Esophagus (tissue), 2 donors: ENCODE measurements at regions not wholly inside any gene's neighbourhood (a gene's known extent, or its start where the extent isn't known, plus 50 kb on each side); places are given as distances from the start of the nearest gene placed in this dataset.

Experiments used
- H3K27ac ChIP-seq, 2 donors: one replicate each; pipeline ENCODE4 v1.5.1; 2013; ENCODE audit warnings: low read depth in 2 of 2, mild to moderate bottlenecking in 2 of 2, inconsistent platforms in 1 of 2, low read length in 1 of 2, moderate library complexity in 1 of 2
- H3K27me3 ChIP-seq, 2 donors: one replicate each; pipeline ENCODE4 v1.6.1; 2013; ENCODE audit warnings: low read length in 2 of 2, control low read depth in 1 of 2, mild to moderate bottlenecking in 1 of 2; ENCODE audit not compliant: insufficient read depth in 2 of 2, control insufficient read depth in 1 of 2
- H3K36me3 ChIP-seq, 2 donors: one replicate each; pipeline ENCODE4 v1.6.1; 2013; ENCODE audit warnings: low read length in 1 of 2; ENCODE audit not compliant: control insufficient read depth in 2 of 2, insufficient read depth in 2 of 2
- H3K4me1 ChIP-seq, 2 donors: one replicate each; pipeline ENCODE4 v1.6.1; 2013; ENCODE audit warnings: low read length in 1 of 2; ENCODE audit not compliant: control insufficient read depth in 2 of 2, insufficient read depth in 2 of 2
- H3K4me3 ChIP-seq, 2 donors: one replicate each; pipeline ENCODE4 v1.5.1; 2013; ENCODE audit warnings: low read length in 2 of 2, mild to moderate bottlenecking in 2 of 2, low read depth in 1 of 2, moderate library complexity in 1 of 2
- H3K9me3 ChIP-seq, 2 donors: one replicate each; pipeline ENCODE4 v1.6.1; 2013; ENCODE audit warnings: mild to moderate bottlenecking in 2 of 2, low read depth in 1 of 2, low read length in 1 of 2, moderate library complexity in 1 of 2; ENCODE audit not compliant: control insufficient read depth in 2 of 2, insufficient read depth in 1 of 2
- WGBS, 2 donors: extraction: QIAGEN DNeasy Blood & Tissue Kit; methylation state at CpG; one replicate each; pipeline ENCODE4 v1.1.7; 2013; 5-methylcytosine and 5-hydroxymethylcytosine counted together
- donor health status: healthy with polysubstance abuse.
- donor health status: Bipolar disorder and iron deficiency.

DNA sequence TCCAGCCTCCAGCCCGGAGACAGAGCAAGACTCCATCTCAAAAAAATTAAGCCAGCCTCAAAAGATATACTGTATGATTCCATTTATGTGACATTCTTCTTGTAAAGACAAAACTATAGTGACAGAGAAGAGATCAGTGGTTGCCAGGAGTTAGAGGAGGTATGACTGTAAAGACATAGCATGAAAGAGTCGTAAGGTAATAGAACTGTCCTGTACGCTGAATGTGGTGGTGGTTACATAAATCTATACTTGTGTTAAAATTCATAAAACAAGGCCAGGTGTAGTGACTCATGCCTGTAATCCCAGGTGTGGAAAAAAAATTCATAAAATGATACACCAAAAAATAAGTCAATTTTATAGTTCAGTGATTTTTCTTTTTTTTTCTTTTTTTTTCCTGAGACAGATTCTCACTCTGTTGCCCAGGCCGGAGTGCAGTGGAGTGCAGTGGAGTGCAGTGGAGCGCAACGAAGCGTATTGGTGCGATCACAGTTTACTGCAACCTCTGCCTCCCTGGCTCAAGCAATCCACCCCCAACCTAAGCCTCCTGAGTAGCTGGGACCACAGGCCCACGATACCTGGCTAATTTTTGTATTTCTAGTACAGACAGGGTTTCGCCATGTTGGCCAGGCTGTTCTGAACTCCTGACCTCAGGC, 84.9 kb upstream of the CXADR start:
- Histone ChIP-seq H3K36me3 (no peaks in the 10 kb centered on the region), H3K27ac (peak overlapping the region in 1 of 2 donors; percentile 31), H3K4me1 (no peaks in the 10 kb centered on the region), H3K9me3 (no peaks in the 10 kb centered on the region), H3K27me3 (no peaks in the 10 kb centered on the region), H3K4me3 (no peak overlapping the region)
- 57 to 70% methylated on average over 10 of the region's 10 CpGs for WGBS, 2 donors

DNA sequence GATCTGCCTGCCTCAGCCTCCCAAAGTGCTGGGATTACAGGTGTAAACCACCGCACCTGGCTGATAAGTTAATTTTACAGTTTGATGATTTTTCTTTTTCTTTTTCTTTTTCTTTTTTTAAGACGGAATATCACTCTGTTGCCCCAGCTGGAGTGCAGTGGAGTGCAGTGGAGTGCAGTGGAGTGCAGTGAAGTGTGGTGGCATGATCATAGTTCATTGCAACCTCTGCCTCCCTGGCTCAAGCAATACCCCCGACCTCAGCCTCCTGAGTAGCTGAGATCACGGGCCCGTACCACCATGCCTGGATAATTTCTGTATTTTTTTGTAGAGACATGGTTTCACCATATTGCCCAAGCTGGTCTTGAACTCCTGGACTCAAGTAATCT, 84.4 kb upstream of the CXADR start:
- WGBS, 2 donors: 84 to 86% methylated on average over 5 of the region's 5 CpGs
- H3K4me1 ChIP-seq: no peaks in the 10 kb centered on the region
- no peak overlapping the region for H3K4me3 ChIP-seq
- no peaks in the 10 kb centered on the region for H3K36me3 ChIP-seq
- no peaks in the 10 kb centered on the region for H3K27me3 ChIP-seq
- no peak overlapping the region for H3K27ac ChIP-seq
- no peaks in the 10 kb centered on the region for H3K9me3 ChIP-seq

DNA sequence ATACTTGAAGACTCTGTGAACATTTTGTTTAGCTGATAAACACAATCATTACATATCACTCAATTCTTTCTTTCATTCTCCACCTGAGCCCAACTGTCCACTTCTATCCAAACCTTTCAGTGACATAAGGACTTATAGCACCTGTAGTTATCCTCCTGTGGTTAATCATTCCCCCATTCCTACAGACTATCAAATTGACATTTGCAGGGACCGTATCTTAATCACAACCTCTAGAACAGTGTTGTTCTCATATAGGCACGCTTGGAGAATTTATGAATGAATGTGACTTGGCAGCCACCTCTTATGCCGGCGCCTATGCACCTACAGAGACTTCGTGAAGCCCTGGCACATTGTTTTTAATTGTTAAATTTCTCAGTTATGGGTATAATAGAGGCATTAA, 83.9 kb upstream of the CXADR start:
- H3K27me3 ChIP-seq: no peaks in the 10 kb centered on the region
- no peaks in the 10 kb centered on the region for H3K4me1 ChIP-seq
- H3K9me3 ChIP-seq: no peaks in the 10 kb centered on the region
- 79 to 91% methylated on average over 5 of the region's 5 CpGs for WGBS, 2 donors
- H3K4me3 ChIP-seq: no peak overlapping the region
- H3K27ac ChIP-seq: no peak overlapping the region
- H3K36me3 ChIP-seq: no peaks in the 10 kb centered on the region

DNA sequence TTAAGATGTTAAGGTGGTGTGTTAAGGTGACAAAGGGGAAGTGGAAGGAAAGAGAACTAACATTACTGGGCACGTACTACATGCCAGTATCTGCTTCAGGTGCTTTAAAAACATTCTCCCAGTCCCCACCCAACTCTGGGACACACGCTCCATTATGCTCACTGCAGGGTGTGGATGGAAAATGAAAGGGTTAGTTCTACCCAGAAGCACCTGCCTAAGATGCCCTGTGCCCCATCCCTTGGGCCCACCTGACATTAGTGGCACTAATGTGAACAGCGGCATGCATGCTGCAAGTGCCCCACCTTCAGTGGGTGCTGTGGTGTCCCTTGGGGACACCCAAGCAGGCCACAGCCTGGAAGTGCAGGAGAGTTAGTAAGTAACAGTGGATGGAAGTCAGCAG, 82.9 kb upstream of the CXADR start:
- H3K27ac ChIP-seq: peak overlapping the region in 1 of 2 donors; percentile 15
- no peaks in the 10 kb centered on the region for H3K9me3 ChIP-seq
- no peaks in the 10 kb centered on the region for H3K27me3 ChIP-seq
- WGBS, 2 donors: 71 to 77% methylated on average over 3 of the region's 3 CpGs
- H3K36me3 ChIP-seq: no peaks in the 10 kb centered on the region
- H3K4me3 ChIP-seq: no peak overlapping the region
- no peaks in the 10 kb centered on the region for H3K4me1 ChIP-seq

DNA sequence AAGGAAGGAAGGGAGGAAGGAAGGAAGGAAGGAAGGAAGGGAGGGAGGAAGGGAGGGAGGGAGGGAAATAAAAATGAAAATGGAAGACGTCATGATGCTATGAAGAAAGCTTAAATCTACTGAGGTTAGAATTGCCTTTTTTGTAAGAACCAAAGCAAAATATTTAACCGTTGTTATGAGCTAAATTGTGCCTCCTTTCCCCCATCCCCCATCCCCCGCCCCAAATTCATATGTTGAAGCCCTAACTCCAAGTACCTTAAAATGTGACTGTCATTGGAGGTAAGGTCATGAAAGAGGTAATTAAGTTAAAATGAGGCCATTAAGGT, 80.1 kb upstream of the CXADR start:
- Histone ChIP-seq H3K36me3 (no peaks in the 10 kb centered on the region), H3K27ac (no peak overlapping the region), H3K27me3 (no peaks in the 10 kb centered on the region), H3K4me3 (no peak overlapping the region), H3K4me1 (no peaks in the 10 kb centered on the region), H3K9me3 (no peaks in the 10 kb centered on the region)
- 90 to 94% methylated on average over 3 of the region's 3 CpGs for WGBS, 2 donors

DNA sequence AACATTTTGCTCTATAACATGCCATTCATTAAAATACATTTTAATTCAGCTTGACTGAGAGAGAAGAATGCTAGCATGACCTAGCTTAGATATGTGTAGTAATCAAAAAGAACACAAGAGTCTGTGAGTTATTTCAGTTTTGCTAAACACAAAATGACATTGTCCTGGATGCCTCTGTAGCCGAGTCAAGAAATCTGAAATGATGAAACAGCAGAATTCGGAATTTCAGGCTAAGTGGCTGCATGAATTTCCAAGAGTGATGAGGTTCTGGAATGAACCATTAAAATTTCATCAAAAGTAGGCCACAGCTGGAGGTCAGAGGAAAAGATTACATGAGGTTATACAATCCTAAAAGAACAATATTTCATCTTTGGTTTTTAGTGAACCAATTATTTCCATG, 79.1 kb upstream of the CXADR start:
- 64 to 76% methylated on average over 2 of the region's 2 CpGs for WGBS, 2 donors
- no peaks in the 10 kb centered on the region for H3K27me3 ChIP-seq

DNA sequence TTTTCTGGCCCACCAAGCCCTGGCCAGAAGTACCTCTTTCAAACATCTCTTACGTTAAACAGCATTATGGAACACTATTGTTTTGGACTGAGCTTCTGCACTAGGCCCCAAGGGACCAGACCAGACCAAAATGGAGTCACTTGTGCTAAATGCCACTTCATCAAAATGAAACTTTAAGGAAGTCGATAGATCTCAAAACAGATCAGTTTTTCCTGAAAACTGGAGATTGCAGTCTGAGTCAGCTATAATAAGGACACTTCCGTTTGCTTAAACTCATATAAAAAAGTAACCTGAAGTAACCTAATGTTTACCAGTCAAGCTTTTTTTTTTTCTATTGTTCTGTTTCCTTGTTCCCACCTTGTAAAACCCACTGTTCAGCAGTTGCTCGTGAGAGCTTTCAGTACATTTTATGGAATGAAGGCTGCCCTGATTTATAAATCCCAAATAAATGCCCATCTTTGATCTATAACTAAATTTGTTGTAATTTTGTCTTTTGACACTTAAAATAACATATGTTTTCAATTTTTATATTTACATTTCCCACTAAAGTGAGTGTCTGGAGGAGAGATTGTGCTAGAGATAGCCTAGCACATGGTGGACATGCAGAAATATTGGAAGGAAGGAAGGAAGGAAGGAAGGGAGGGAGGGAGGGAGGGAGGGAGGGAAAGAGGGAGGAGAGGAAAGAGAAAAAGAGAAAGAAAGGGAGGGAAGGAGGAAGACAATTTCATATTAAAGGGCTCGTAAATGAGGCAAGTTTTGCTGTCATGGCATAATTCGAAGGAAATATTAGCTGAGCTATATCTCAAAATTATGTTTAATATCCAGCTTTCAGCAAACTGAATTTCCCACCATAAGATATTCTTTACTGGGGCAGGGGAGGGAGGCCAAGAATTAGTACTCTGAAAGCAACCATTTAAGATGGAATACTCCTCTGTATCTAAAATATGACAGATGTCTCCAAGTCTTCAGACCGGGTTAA, 77.0 kb upstream of the CXADR start:
- no peaks in the 10 kb centered on the region for H3K36me3 ChIP-seq
- no peak overlapping the region for H3K27ac ChIP-seq
- no peaks in the 10 kb centered on the region for H3K9me3 ChIP-seq
- 65 to 70% methylated on average over 7 of the region's 7 CpGs for WGBS, 2 donors
- H3K27me3 ChIP-seq: no peaks in the 10 kb centered on the region
- no peak overlapping the region for H3K4me3 ChIP-seq
- H3K4me1 ChIP-seq: no peaks in the 10 kb centered on the region

More for the DNA sequence above, 79.1 kb upstream of the CXADR start:
- Histone ChIP-seq H3K4me3 (no peak overlapping the region), H3K9me3 (no peaks in the 10 kb centered on the region), H3K4me1 (no peaks in the 10 kb centered on the region), H3K27ac (no peak overlapping the region), H3K36me3 (no peaks in the 10 kb centered on the region)

DNA sequence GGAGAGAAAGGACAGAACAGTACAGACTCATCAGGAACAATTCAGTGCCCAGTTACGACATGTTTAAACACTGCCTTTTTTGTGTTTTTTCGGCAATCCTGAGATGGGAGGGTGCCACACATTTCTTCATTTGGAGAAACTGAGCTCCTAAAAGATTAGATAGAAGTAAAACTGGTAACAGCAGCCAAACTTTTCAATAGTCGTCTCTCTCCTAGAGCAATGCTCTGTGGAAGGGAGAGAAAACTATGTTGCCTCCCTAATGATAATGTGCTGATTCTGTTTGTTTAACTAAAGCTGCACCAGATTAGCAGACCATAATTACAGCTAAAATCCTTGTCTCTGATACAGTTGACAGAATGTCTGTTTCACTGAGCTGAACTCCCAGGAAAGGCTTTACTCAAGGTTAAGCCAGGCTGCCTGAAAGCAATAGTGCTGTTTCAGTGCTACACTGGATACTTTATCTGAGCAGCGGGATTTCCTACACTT, 76.2 kb upstream of the CXADR start:
- WGBS, 2 donors: 42 to 47% methylated on average over 4 of the region's 4 CpGs

DNA sequence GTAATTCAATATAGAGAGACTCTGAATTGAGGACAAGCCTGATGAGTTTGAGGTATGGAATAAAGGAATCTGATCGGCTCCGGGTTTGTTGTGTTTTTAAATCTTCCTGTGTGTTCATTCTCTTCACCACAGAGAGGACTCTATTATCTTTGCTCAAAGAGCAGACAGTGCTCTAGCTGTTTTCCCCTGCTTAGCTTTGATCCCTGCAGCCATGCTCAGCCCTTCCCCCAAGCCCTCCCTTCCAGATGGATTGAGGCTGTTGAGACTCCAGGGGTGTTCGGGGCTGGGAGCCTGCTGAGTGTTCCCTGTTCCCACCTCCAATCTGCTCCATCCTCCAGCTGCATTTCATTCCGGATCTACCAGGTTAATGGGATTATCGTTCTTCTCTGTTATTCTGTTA, 74.2 kb upstream of the CXADR start:
- no peak overlapping the region for H3K4me3 ChIP-seq
- H3K9me3 ChIP-seq: no peaks in the 10 kb centered on the region
- WGBS, 2 donors: 57 to 74% methylated on average over 5 of the region's 5 CpGs
- peaks cover 0 to 2% of the 10 kb centered on the region in 2 donors for H3K4me1 ChIP-seq
- no peak overlapping the region for H3K27ac ChIP-seq
- no peaks in the 10 kb centered on the region for H3K36me3 ChIP-seq
- no peaks in the 10 kb centered on the region for H3K27me3 ChIP-seq

More for the DNA sequence above, 76.2 kb upstream of the CXADR start:
- no peaks in the 10 kb centered on the region for H3K36me3 ChIP-seq
- H3K27me3 ChIP-seq: no peaks in the 10 kb centered on the region
- H3K4me1 ChIP-seq: no peaks in the 10 kb centered on the region
- no peak overlapping the region for H3K27ac ChIP-seq
- no peaks in the 10 kb centered on the region for H3K9me3 ChIP-seq
- no peak overlapping the region for H3K4me3 ChIP-seq
